H1 (cell line): ENCODE measurements at regions not wholly inside any gene's neighbourhood (a gene's known extent, or its start where the extent isn't known, plus 50 kb on each side); places are given as distances from the start of the nearest gene placed in this dataset.

ENCODE experiments used
- CTCF ChIA-PET: fragments of 300-600 bp; sonication (Branson Sonifier 250); formaldehyde crosslinking; loops from one replicate; lab custom pipeline; 2021; ENCODE audit not compliant: partially characterized antibody; lab: Charles Lee
- POLR2A ChIA-PET: fragments of 300-600 bp; sonication (Branson Sonifier 250); formaldehyde crosslinking; loops from one replicate; lab custom pipeline; 2021; ENCODE audit warnings: inconsistent platforms; ENCODE audit not compliant: partially characterized antibody; lab: Charles Lee
- DNase-seq, 2 experiments: peaks; one replicate each; pipeline versions ENCODE4 v3.0.0 to v3.0.0-alpha.2; 2010 to 2022; ENCODE audit warnings: low spot score in 2 of 2, low read depth in 1 of 2, mixed read lengths in 1 of 2
- FAIRE-seq: peaks from 2 replicates; lab custom pipeline; 2011; peaks lifted over from hg19 to GRCh38; lab: Jason Lieb, UNC
- H2AFZ ChIP-seq: 2 replicates; pipeline ENCODE4 v1.8.1; 2012; ENCODE audit warnings: low read length, inconsistent platforms
- H2AK5ac ChIP-seq: 2 replicates; pipeline ENCODE4 v1.6.1; 2013; ENCODE audit warnings: low read depth, low read length
- H2BK120ac ChIP-seq: replicated peaks from 2 replicates; pipeline ENCODE3; 2013; ENCODE audit warnings: low read depth, low read length, inconsistent platforms
- H2BK12ac ChIP-seq: 2 replicates; pipeline ENCODE4 v1.6.1; 2013; ENCODE audit warnings: low read depth, low read length
- H2BK15ac ChIP-seq: 2 replicates; pipeline ENCODE4 v1.6.1; 2013; ENCODE audit warnings: low read length
- H2BK20ac ChIP-seq: 2 replicates; pipeline ENCODE4 v1.6.1; 2013; ENCODE audit warnings: low read length
- H2BK5ac ChIP-seq: 2 replicates; pipeline ENCODE4 v1.6.1; 2013; ENCODE audit warnings: low read depth, low read length
- H3K14ac ChIP-seq: 2 replicates; pipeline ENCODE4 v1.6.1; 2013; ENCODE audit warnings: inconsistent platforms; ENCODE audit not compliant: insufficient read length
- H3K18ac ChIP-seq: 2 replicates; pipeline ENCODE4 v1.6.1; 2013; ENCODE audit warnings: low read length; ENCODE audit errors: extremely low read depth
- H3K23ac ChIP-seq: 2 replicates; pipeline ENCODE4 v1.6.1; 2013; ENCODE audit warnings: inconsistent platforms; ENCODE audit not compliant: insufficient read length
- H3K23me2 ChIP-seq: 2 replicates; pipeline ENCODE4 v1.6.1; 2013; ENCODE audit warnings: low read depth, low read length
- H3K27ac ChIP-seq: 2 replicates; pipeline ENCODE4 v1.6.1; 2011; ENCODE audit warnings: low read depth, low read length, inconsistent platforms
- H3K27me3 ChIP-seq, 4 experiments: replicated peaks in 1 of 4; 1 replicate in 1 of 4; 2 replicates in 3 of 4; pipeline versions ENCODE4 v1.6.1 to v1.8.1; 2011 to 2013; ENCODE audit warnings: low read length in 3 of 4, mild to moderate bottlenecking in 3 of 4, inconsistent platforms in 2 of 4, mixed read lengths in 2 of 4, moderate library complexity in 1 of 4; ENCODE audit not compliant: control insufficient read depth in 3 of 4, insufficient read depth in 3 of 4; ENCODE audit errors: extremely low read depth in 1 of 4
- H3K36me3 ChIP-seq, 4 experiments: 2 replicates each; pipeline versions ENCODE4 v1.6.1 to v1.8.1; 2011 to 2013; ENCODE audit warnings: mild to moderate bottlenecking in 4 of 4, low read length in 3 of 4, moderate library complexity in 2 of 4, control low read depth in 1 of 4, inconsistent platforms in 1 of 4; ENCODE audit not compliant: insufficient read depth in 4 of 4, control insufficient read depth in 2 of 4
- H3K4ac ChIP-seq: replicated peaks from 2 replicates; pipeline ENCODE3; 2013; ENCODE audit warnings: low read length, low read depth, mixed read lengths, inconsistent platforms; ENCODE audit not compliant: insufficient read length
- H3K4me1 ChIP-seq, 4 experiments: replicated peaks in 1 of 4; 1 replicate in 1 of 4; 2 replicates in 3 of 4; pipeline versions ENCODE4 v1.6.1 to v1.8.1; 2011 to 2013; ENCODE audit warnings: low read length in 3 of 4, inconsistent platforms in 2 of 4, mixed read lengths in 1 of 4; ENCODE audit not compliant: insufficient read depth in 4 of 4, control insufficient read depth in 3 of 4
- H3K4me2 ChIP-seq, 2 experiments: 2 replicates each; pipeline versions ENCODE4 v1.6.1 to v1.8.1; 2011 to 2013; ENCODE audit warnings: low read depth in 2 of 2, low read length in 2 of 2, control low read depth in 1 of 2, inconsistent platforms in 1 of 2, mild to moderate bottlenecking in 1 of 2; ENCODE audit not compliant: insufficient read depth in 1 of 2
- H3K4me3 ChIP-seq, 4 experiments: fragments of 200-600, 300-600 bp in 1 of 4; sonication (generic), shearing (Covaris generic), sonication (Bioruptor Twin) in 1 of 4; 2 replicates each; pipeline versions ENCODE4 v1.5.1 to v1.8.1; 2011 to 2016; ENCODE audit warnings: low read length in 4 of 4, low read depth in 3 of 4, control low read depth in 2 of 4, inconsistent platforms in 2 of 4, mild to moderate bottlenecking in 2 of 4, mixed read lengths in 1 of 4, moderate library complexity in 1 of 4; ENCODE audit not compliant: insufficient read depth in 2 of 4; ENCODE audit errors: extremely low read depth in 1 of 4
- H3K56ac ChIP-seq: replicated peaks from 2 replicates; pipeline ENCODE3; 2013; ENCODE audit warnings: low read depth, mild to moderate bottlenecking, mixed read lengths, low read length, inconsistent platforms; ENCODE audit not compliant: insufficient read length
- H3K79me1 ChIP-seq: 2 replicates; pipeline ENCODE4 v1.6.1; 2013; ENCODE audit warnings: low read depth, low read length, control low read depth
- H3K79me2 ChIP-seq, 2 experiments: 2 replicates each; pipeline versions ENCODE4 v1.6.1 to v1.8.1; 2012 to 2013; ENCODE audit warnings: low read length in 2 of 2, mild to moderate bottlenecking in 2 of 2, inconsistent platforms in 1 of 2; ENCODE audit not compliant: insufficient read depth in 2 of 2, control insufficient read depth in 1 of 2
- H3K9ac ChIP-seq, 4 experiments: replicated peaks in 1 of 4; 1 replicate in 1 of 4; 2 replicates in 3 of 4; pipeline versions ENCODE4 v1.6.1 to v1.8.1; 2011 to 2013; ENCODE audit warnings: low read depth in 3 of 4, low read length in 3 of 4, control low read depth in 2 of 4, mild to moderate bottlenecking in 2 of 4, moderate library complexity in 2 of 4, inconsistent platforms in 1 of 4; ENCODE audit errors: extremely low read depth in 1 of 4
- H3K9me3 ChIP-seq, 2 experiments: 2 replicates each; pipeline versions ENCODE4 v1.6.1 to v1.8.1; 2012 to 2013; ENCODE audit warnings: mild to moderate bottlenecking in 2 of 2, moderate library complexity in 2 of 2, control low read depth in 1 of 2, inconsistent platforms in 1 of 2, low read depth in 1 of 2, low read length in 1 of 2, mixed read lengths in 1 of 2; ENCODE audit not compliant: insufficient read depth in 2 of 2
- H4K20me1 ChIP-seq, 2 experiments: replicated peaks in 1 of 2; 2 replicates each; pipeline versions ENCODE3 to v1.8.1; 2011 to 2013; ENCODE audit warnings: inconsistent platforms in 2 of 2, low read length in 2 of 2, mild to moderate bottlenecking in 1 of 2; ENCODE audit not compliant: insufficient read depth in 2 of 2, control insufficient read depth in 1 of 2
- H4K5ac ChIP-seq: 2 replicates; pipeline ENCODE4 v1.6.1; 2013; ENCODE audit warnings: low read length, low read depth, mixed read lengths, inconsistent platforms; ENCODE audit not compliant: insufficient read length
- H4K8ac ChIP-seq: 2 replicates; pipeline ENCODE4 v1.8.0; 2013; ENCODE audit warnings: mild to moderate bottlenecking, moderate library complexity, low read length, inconsistent platforms; ENCODE audit not compliant: insufficient read depth; ENCODE audit errors: extremely low read depth
- H4K91ac ChIP-seq: replicated peaks from 2 replicates; pipeline ENCODE3; 2013; ENCODE audit warnings: low read length, mixed read lengths, inconsistent platforms; ENCODE audit not compliant: insufficient read length
- CEBPB ChIP-seq: IDR thresholded peaks from 2 replicates; pipeline ENCODE4 v1.6.1; 2012; ENCODE audit warnings: low read depth, low read length
- CREB1 ChIP-seq: IDR thresholded peaks from 2 replicates; pipeline ENCODE4 v1.6.1; 2012; ENCODE audit warnings: inconsistent platforms
- GABPA ChIP-seq: IDR thresholded peaks from 2 replicates; pipeline ENCODE4 v1.6.1; 2011; ENCODE audit warnings: mild to moderate bottlenecking, low read length, moderate library complexity, borderline replicate concordance; ENCODE audit not compliant: insufficient read depth
- KDM1A ChIP-seq: fragments of 200-600, 300-600 bp; sonication (generic); IDR thresholded peaks from 2 replicates; pipeline ENCODE4 v1.7.1; 2016; ENCODE audit warnings: mild to moderate bottlenecking, low read length, borderline replicate concordance
- MAFK ChIP-seq: IDR thresholded peaks from 2 replicates; pipeline ENCODE4 v1.6.1; 2012; ENCODE audit warnings: low read depth, mild to moderate bottlenecking, improper control_type of control experiment, low read length
- POU5F1 ChIP-seq: IDR thresholded peaks from 2 replicates; pipeline ENCODE4 v1.6.1; 2011; ENCODE audit warnings: low read depth, mild to moderate bottlenecking, low read length, moderate library complexity
- SIN3A ChIP-seq, 2 experiments: IDR thresholded peaks in 1 of 2; conservative IDR thresholded peaks in 1 of 2; 2 replicates each; pipeline ENCODE4 v1.6.1; 2011 to 2012; ENCODE audit warnings: low read length in 2 of 2, improper control_type of control experiment in 1 of 2, low read depth in 1 of 2, mild to moderate bottlenecking in 1 of 2
- SIRT6 ChIP-seq: IDR thresholded peaks from one replicate; pipeline ENCODE4 v1.7.1; 2012; ENCODE audit warnings: low read length, inconsistent platforms
- SP2 ChIP-seq: IDR thresholded peaks from 2 replicates; pipeline ENCODE4 v1.6.1; 2012; ENCODE audit warnings: mild to moderate bottlenecking, low read length, inconsistent platforms
- SP4 ChIP-seq: IDR thresholded peaks from 2 replicates; pipeline ENCODE4 v1.6.1; 2012; ENCODE audit warnings: low read length, inconsistent platforms
- TEAD4 ChIP-seq: IDR thresholded peaks from 2 replicates; pipeline ENCODE4 v1.6.1; 2012; ENCODE audit warnings: low read depth, low read length, inconsistent platforms, mixed read lengths
- WGBS, 2 experiments: shearing (Covaris generic) in 1 of 2; methylation state at CpG; one replicate each; pipeline versions ENCODE4 v1.1.6 to v1.1.7; 2013 to 2015; ENCODE audit warnings: low lambda C conversion rate in 2 of 2, mixed read lengths in 2 of 2, inconsistent platforms in 1 of 2, low coverage in 1 of 2, missing lambda C conversion rate in 1 of 2; ENCODE audit not compliant: insufficient replicate concordance in 2 of 2, insufficient coverage in 1 of 2, insufficient read length in 1 of 2; ENCODE audit errors: extremely low coverage in 1 of 2, missing lambda C conversion rate in 1 of 2; 5-methylcytosine and 5-hydroxymethylcytosine counted together

GRCh38 chr14:27078191-27078590 lies 480.4 kb upstream of the NOVA1 start:
- Histone ChIP-seq H3K23me2 (no peaks in the 10 kb centered on the region; the same call in 1 of the 2 replicates), H4K91ac (no peak overlapping the region), H2BK15ac (no peak overlapping the region), H4K20me1 (no peaks in the 10 kb centered on the region), H2BK12ac (no peak overlapping the region), H3K79me2 (no peaks in the 10 kb centered on the region), H3K4ac (no peak overlapping the region), H3K27ac (no peak overlapping the region), H2BK5ac (no peak overlapping the region), H3K9ac (no peak overlapping the region), H3K79me1 (no peaks in the 10 kb centered on the region), H4K8ac (no peak overlapping the region), H3K18ac (no peak overlapping the region), H3K4me1 (no peaks in the 10 kb centered on the region), H2BK20ac (no peak overlapping the region), H3K4me2 (no peak overlapping the region), H4K5ac (no peak overlapping the region), H3K14ac (no peak overlapping the region), H2AK5ac (no peak overlapping the region), H2BK120ac (no peak overlapping the region), H3K4me3 (no peak overlapping the region), H3K56ac (no peak overlapping the region), H3K9me3 (no peaks in the 10 kb centered on the region), H3K27me3 (no peaks in the 10 kb centered on the region), H3K36me3 (no peaks in the 10 kb centered on the region), H2AFZ (no peak overlapping the region), H3K23ac (no peak overlapping the region)
- CTCF ChIA-PET: no interaction called here
- POLR2A ChIA-PET: no interaction called here
- FAIRE-seq: no peak
- WGBS, 2 experiments: 91% methylated on average over 4 of the region's 4 CpGs; no CpG with 5 or more reads in 1 of the 2 experiments
- no peak for DNase-seq
- TF ChIP-seq CEBPB: no peak
- no peak for TF ChIP-seq MAFK
- TF ChIP-seq KDM1A: no peak
- TF ChIP-seq SP2: no peak
- TF ChIP-seq POU5F1: no peak
- no peak for TF ChIP-seq GABPA
- TF ChIP-seq TEAD4: no peak
- no peak for TF ChIP-seq SIRT6
- no peak for TF ChIP-seq SP4
- TF ChIP-seq SIN3A (conservative IDR thresholded peaks at IDR 0.05 in 1 of 2, IDR thresholded peaks at IDR 0.05 in 1 of 2; ENCODE audit: low read depth in 1 of 2, low read length in 2 of 2): no peak
- no peak for TF ChIP-seq CREB1
